ENCODE measurements at regions not wholly inside any gene's neighbourhood (a gene's known extent, or its start where the extent isn't known, plus 50 kb on each side); places are given as distances from the start of the nearest gene placed in this dataset.

- no peak for DNase-seq (ENCODE audit: low read depth in 1 of 2, low spot score in 1 of 2)
- TF ChIP-seq SPI1 (IDR thresholded peaks at IDR 0.05; ENCODE audit: borderline replicate concordance, low read depth) (no peak), GABPA (IDR thresholded peaks at IDR 0.05; ENCODE audit: low read depth) (no peak), POLR2AphosphoS5 (IDR thresholded peaks at IDR 0.05; ENCODE audit: low read depth) (no peak), CTCF (IDR thresholded peaks at IDR 0.05; ENCODE audit: insufficient read depth, low read length) (no peak), REST (IDR thresholded peaks at IDR 0.05; ENCODE audit: insufficient replicate concordance, low read depth) (no peak)
- no peak overlapping the region for H3K4me3 ChIP-seq (replicated peaks; ENCODE audit: insufficient read depth, low read length)
- H3K27ac ChIP-seq (replicated peaks), result no peak overlapping the region
- H3K27me3 ChIP-seq (ENCODE audit: insufficient read depth, poor library complexity, severe bottlenecking), result no peaks in the 10 kb centered on the region
Observed at GRCh38 chr1:106494646-106495045, 561.8 kb upstream of the PRMT6 start.

- Histone ChIP-seq H3K4me3 (replicated peaks; ENCODE audit: insufficient read depth, low read length) (no peak overlapping the region), H3K27ac (replicated peaks) (no peak overlapping the region), H3K27me3 (ENCODE audit: insufficient read depth, poor library complexity, severe bottlenecking) (no peaks in the 10 kb centered on the region)
- TF ChIP-seq SPI1 (IDR thresholded peaks at IDR 0.05; ENCODE audit: borderline replicate concordance, low read depth) (no peak), GABPA (IDR thresholded peaks at IDR 0.05; ENCODE audit: low read depth) (no peak), POLR2AphosphoS5 (IDR thresholded peaks at IDR 0.05; ENCODE audit: low read depth) (no peak), CTCF (IDR thresholded peaks at IDR 0.05; ENCODE audit: insufficient read depth, low read length) (no peak), REST (IDR thresholded peaks at IDR 0.05; ENCODE audit: insufficient replicate concordance, low read depth) (no peak)
- DNase-seq (ENCODE audit: low read depth in 1 of 2, low spot score in 1 of 2), result no peak
Observed at GRCh38 chr1:106498238-106498637, 558.2 kb upstream of the PRMT6 start.

GRCh38 chr1:106502659-106503058 is 553.8 kb upstream of the PRMT6 start:
- Histone ChIP-seq H3K27ac (replicated peaks) (no peak overlapping the region), H3K27me3 (ENCODE audit: insufficient read depth, poor library complexity, severe bottlenecking) (no peaks in the 10 kb centered on the region), H3K4me3 (replicated peaks; ENCODE audit: insufficient read depth, low read length) (no peak overlapping the region)
- TF ChIP-seq GABPA (IDR thresholded peaks at IDR 0.05; ENCODE audit: low read depth) (no peak), POLR2AphosphoS5 (IDR thresholded peaks at IDR 0.05; ENCODE audit: low read depth) (no peak), REST (IDR thresholded peaks at IDR 0.05; ENCODE audit: insufficient replicate concordance, low read depth) (no peak), CTCF (IDR thresholded peaks at IDR 0.05; ENCODE audit: insufficient read depth, low read length) (no peak), SPI1 (IDR thresholded peaks at IDR 0.05; ENCODE audit: borderline replicate concordance, low read depth) (no peak)
- no peak for DNase-seq (ENCODE audit: low read depth in 1 of 2, low spot score in 1 of 2)
